Mesothelial cell of epicardium (in vitro differentiated cells): ENCODE measurements at regions not wholly inside any gene's neighbourhood (a gene's known extent, or its start where the extent isn't known, plus 50 kb on each side); places are given as distances from the start of the nearest gene placed in this dataset.
"Not testable (repeated sequence)": the region's sequence is repeated elsewhere in the genome, so short reads cannot be mapped to it uniquely, and the experiment has no call there.

Source experiments
- DNase-seq, 2 experiments: peaks; one replicate each; pipeline ENCODE4 v3.0.0; 2021; ENCODE audit warnings: low spot score in 2 of 2; ENCODE audit not compliant: unreplicated experiment in 2 of 2
- H3K27ac Mint-ChIP-seq: 2 replicates; pipeline ENCODE4 v1.8.0; 2021; ENCODE audit warnings: mixed read lengths
- H3K27me3 Mint-ChIP-seq: 2 replicates; pipeline ENCODE4 v1.8.0; 2021; ENCODE audit warnings: low read depth, mixed read lengths
- H3K36me3 Mint-ChIP-seq: 2 replicates; pipeline ENCODE4 v1.8.0; 2021; ENCODE audit warnings: mixed read lengths
- H3K4me1 Mint-ChIP-seq: 2 replicates; pipeline ENCODE4 v1.8.0; 2021; ENCODE audit warnings: mixed read lengths
- H3K4me3 Mint-ChIP-seq: 2 replicates; pipeline ENCODE4 v1.8.0; 2021; ENCODE audit warnings: mild to moderate bottlenecking, moderate library complexity, mixed read lengths
- H3K9me3 Mint-ChIP-seq: 2 replicates; pipeline ENCODE4 v1.8.0; 2021; ENCODE audit warnings: mixed read lengths
- CTCF ChIP-seq: fragments of 200-600 bp; sonication (generic); IDR thresholded peaks from one replicate; pipeline ENCODE4 v1.5.0; 2021; ENCODE audit warnings: antibody characterized with exemption; ENCODE audit not compliant: unreplicated experiment

- Mint-ChIP-seq H3K27ac (no peak overlapping the region), H3K4me3 (no peak overlapping the region), H3K36me3 (no peaks in the 10 kb centered on the region), H3K4me1 (peaks cover 11% of the 10 kb centered on the region), H3K9me3 (no peaks in the 10 kb centered on the region), H3K27me3 (no peaks in the 10 kb centered on the region)
- TF ChIP-seq CTCF: peak; percentile 25
- DNase-seq: no peak
These were observed 125.0 kb upstream of the FAR2 start for GRCh38 chr12:29024117-29024516.

- peaks cover 11% of the 10 kb centered on the region for H3K4me1 Mint-ChIP-seq
- no peaks in the 10 kb centered on the region for H3K9me3 Mint-ChIP-seq
- H3K27me3 Mint-ChIP-seq: no peaks in the 10 kb centered on the region
- no peak overlapping the region for H3K27ac Mint-ChIP-seq
- DNase-seq: no peak
- TF ChIP-seq CTCF: no peak
- H3K4me3 Mint-ChIP-seq: no peak overlapping the region
- H3K36me3 Mint-ChIP-seq: no peaks in the 10 kb centered on the region
These were observed 123.1 kb upstream of the FAR2 start for GRCh38 chr12:29025937-29026336.

- no peak overlapping the region for H3K4me3 Mint-ChIP-seq
- H3K9me3 Mint-ChIP-seq: no peaks in the 10 kb centered on the region
- H3K27me3 Mint-ChIP-seq: no peaks in the 10 kb centered on the region
- H3K36me3 Mint-ChIP-seq: no peaks in the 10 kb centered on the region
- no peak for TF ChIP-seq CTCF
- DNase-seq: no peak
- H3K27ac Mint-ChIP-seq: no peak overlapping the region
- H3K4me1 Mint-ChIP-seq: peaks cover 11% of the 10 kb centered on the region
These were observed 122.7 kb upstream of the FAR2 start for GRCh38 chr12:29026419-29026818.

- not testable (repeated sequence) for DNase-seq, H3K4me3 Mint-ChIP-seq, H3K9me3 Mint-ChIP-seq, H3K27ac Mint-ChIP-seq, H3K4me1 Mint-ChIP-seq, H3K36me3 Mint-ChIP-seq, H3K27me3 Mint-ChIP-seq
These were observed 119.6 kb upstream of the FAR2 start for GRCh38 chr12:29029484-29029883.

- peaks cover 7% of the 10 kb centered on the region for H3K27me3 Mint-ChIP-seq
- no peak overlapping the region for H3K4me3 Mint-ChIP-seq
- H3K4me1 Mint-ChIP-seq: no peaks in the 10 kb centered on the region
- no peak overlapping the region for H3K27ac Mint-ChIP-seq
- no peak for DNase-seq
- no peaks in the 10 kb centered on the region for H3K36me3 Mint-ChIP-seq
- H3K9me3 Mint-ChIP-seq: no peaks in the 10 kb centered on the region
- no peak for TF ChIP-seq CTCF
These were observed 119.1 kb upstream of the FAR2 start for GRCh38 chr12:29030006-29030405.

GRCh38 chr12:29032446-29032845 lies 116.6 kb upstream of the FAR2 start:
- no peak for DNase-seq
- H3K27me3 Mint-ChIP-seq: peaks cover 7% of the 10 kb centered on the region
- H3K27ac Mint-ChIP-seq: no peak overlapping the region
- H3K9me3 Mint-ChIP-seq: no peaks in the 10 kb centered on the region
- H3K36me3 Mint-ChIP-seq: no peaks in the 10 kb centered on the region
- TF ChIP-seq CTCF: no peak
- no peak overlapping the region for H3K4me3 Mint-ChIP-seq
- no peaks in the 10 kb centered on the region for H3K4me1 Mint-ChIP-seq
